Fibroblast of lung (primary cell): ENCODE measurements at regions not wholly inside any gene's neighbourhood (a gene's known extent, or its start where the extent isn't known, plus 50 kb on each side); places are given as distances from the start of the nearest gene placed in this dataset.
"Not testable (repeated sequence)": the region's sequence is repeated elsewhere in the genome, so short reads cannot be mapped to it uniquely, and the experiment has no call there.

ENCODE experiments used
- DNase-seq, 2 donors: peaks; one replicate each; pipeline versions ENCODE4 v3.0.0 to v3.0.0-alpha.2; 2010; ENCODE audit warnings: low read depth in 2 of 2
- H2AFZ ChIP-seq: 2 replicates; pipeline ENCODE4 v1.5.1; 2012; ENCODE audit warnings: low read length, control low read depth, inconsistent platforms
- H3K27ac ChIP-seq: 2 replicates; pipeline ENCODE4 v1.5.1; 2011; ENCODE audit warnings: low read length, control low read depth; ENCODE audit not compliant: insufficient read depth
- H3K27me3 ChIP-seq: 2 replicates; pipeline ENCODE4 v1.5.1; 2011; ENCODE audit warnings: mild to moderate bottlenecking, low read length; ENCODE audit not compliant: control insufficient read depth, insufficient read depth
- H3K36me3 ChIP-seq: 2 replicates; pipeline ENCODE4 v1.5.1; 2011; ENCODE audit warnings: low read length; ENCODE audit not compliant: control insufficient read depth, insufficient read depth
- H3K4me1 ChIP-seq: 2 replicates; pipeline ENCODE4 v1.5.1; 2011; ENCODE audit warnings: low read length; ENCODE audit not compliant: control insufficient read depth, insufficient read depth; ENCODE audit errors: extremely low read depth
- H3K4me2 ChIP-seq: 2 replicates; pipeline ENCODE4 v1.5.1; 2011; ENCODE audit warnings: low read length, control low read depth; ENCODE audit not compliant: insufficient read depth; ENCODE audit errors: extremely low read depth
- H3K4me3 ChIP-seq, 4 experiments: fragments of 200-600 bp in 1 of 4; sonication (generic) in 1 of 4; replicated peaks in 1 of 4; 2 replicates each; pipeline ENCODE4 v1.5.1; 2011 to 2016; ENCODE audit warnings: low read length in 4 of 4, low read depth in 3 of 4, mild to moderate bottlenecking in 3 of 4, control low read depth in 2 of 4, inconsistent platforms in 1 of 4, mixed read lengths in 1 of 4; ENCODE audit not compliant: insufficient read depth in 1 of 4; ENCODE audit errors: control extremely low read depth in 1 of 4
- H3K79me2 ChIP-seq: 2 replicates; pipeline ENCODE4 v1.5.1; 2012; ENCODE audit warnings: mild to moderate bottlenecking, low read length, inconsistent platforms; ENCODE audit not compliant: control insufficient read depth, insufficient read depth
- H3K9ac ChIP-seq: 2 replicates; pipeline ENCODE4 v1.5.1; 2011; ENCODE audit warnings: mild to moderate bottlenecking, low read length, control low read depth; ENCODE audit not compliant: insufficient read depth
- H3K9me3 ChIP-seq: 2 replicates; pipeline ENCODE4 v1.5.1; 2012; ENCODE audit warnings: low read depth, low read length; ENCODE audit not compliant: control insufficient read depth, insufficient read depth
- H4K20me1 ChIP-seq: 2 replicates; pipeline ENCODE4 v1.5.1; 2011; ENCODE audit warnings: low read length; ENCODE audit not compliant: control insufficient read depth, insufficient read depth; ENCODE audit errors: extremely low read depth
- EZH2 ChIP-seq: IDR thresholded peaks from 2 replicates; pipeline ENCODE4 v1.5.1; 2012; ENCODE audit warnings: low read length, control low read depth, mild to moderate bottlenecking; ENCODE audit errors: missing control alignments
- TF ChIP-seq, protein P1 (sequence below), 2 donors: IDR thresholded peaks in 1 of 2; conservative IDR thresholded peaks in 1 of 2; 1 replicate in 1 of 2; 2 replicates in 1 of 2; pipeline ENCODE4 v1.5.1; 2011 to 2012; ENCODE audit warnings: low read length in 2 of 2, control low read depth in 1 of 2, inconsistent platforms in 1 of 2, low read depth in 1 of 2, mild to moderate bottlenecking in 1 of 2

DNA sequence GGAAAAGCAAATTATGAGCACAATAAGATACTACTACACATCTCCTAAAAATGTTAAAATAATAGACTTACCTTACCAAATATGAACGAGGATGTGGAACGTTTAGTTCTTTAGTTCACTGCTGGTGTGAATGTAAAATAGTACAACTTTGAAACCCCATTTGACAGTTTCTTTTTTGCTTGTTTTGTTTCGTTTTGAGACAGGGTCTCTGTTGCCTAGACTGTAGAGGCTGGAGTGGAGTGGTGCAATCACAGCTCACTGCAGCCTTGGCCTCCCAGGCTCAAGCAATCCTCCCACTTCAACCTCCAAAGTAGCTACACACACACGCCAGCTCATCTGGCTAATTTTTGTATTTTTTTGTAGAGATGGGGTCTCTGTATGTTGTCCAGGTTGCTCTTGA lies 136.4 kb upstream of the FAR2 start:
- no peaks in the 10 kb centered on the region for H4K20me1 ChIP-seq
- no peaks in the 10 kb centered on the region for H3K27me3 ChIP-seq
- H3K9me3 ChIP-seq, result no peaks in the 10 kb centered on the region
- no peak overlapping the region for H3K4me2 ChIP-seq
- no peak for DNase-seq
- no peak overlapping the region for H3K4me3 ChIP-seq
- TF ChIP-seq, protein P1, sequence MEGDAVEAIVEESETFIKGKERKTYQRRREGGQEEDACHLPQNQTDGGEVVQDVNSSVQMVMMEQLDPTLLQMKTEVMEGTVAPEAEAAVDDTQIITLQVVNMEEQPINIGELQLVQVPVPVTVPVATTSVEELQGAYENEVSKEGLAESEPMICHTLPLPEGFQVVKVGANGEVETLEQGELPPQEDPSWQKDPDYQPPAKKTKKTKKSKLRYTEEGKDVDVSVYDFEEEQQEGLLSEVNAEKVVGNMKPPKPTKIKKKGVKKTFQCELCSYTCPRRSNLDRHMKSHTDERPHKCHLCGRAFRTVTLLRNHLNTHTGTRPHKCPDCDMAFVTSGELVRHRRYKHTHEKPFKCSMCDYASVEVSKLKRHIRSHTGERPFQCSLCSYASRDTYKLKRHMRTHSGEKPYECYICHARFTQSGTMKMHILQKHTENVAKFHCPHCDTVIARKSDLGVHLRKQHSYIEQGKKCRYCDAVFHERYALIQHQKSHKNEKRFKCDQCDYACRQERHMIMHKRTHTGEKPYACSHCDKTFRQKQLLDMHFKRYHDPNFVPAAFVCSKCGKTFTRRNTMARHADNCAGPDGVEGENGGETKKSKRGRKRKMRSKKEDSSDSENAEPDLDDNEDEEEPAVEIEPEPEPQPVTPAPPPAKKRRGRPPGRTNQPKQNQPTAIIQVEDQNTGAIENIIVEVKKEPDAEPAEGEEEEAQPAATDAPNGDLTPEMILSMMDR (conservative IDR thresholded peaks at IDR 0.05 in 1 of 2, IDR thresholded peaks at IDR 0.05 in 1 of 2; ENCODE audit: low read depth in 1 of 2, low read length in 2 of 2), result no peak
- TF ChIP-seq EZH2, result no peak
- no peak overlapping the region for H2AFZ ChIP-seq
- no peak overlapping the region for H3K27ac ChIP-seq
- H3K36me3 ChIP-seq, result no peaks in the 10 kb centered on the region
- no peak overlapping the region for H3K9ac ChIP-seq
- no peaks in the 10 kb centered on the region for H3K79me2 ChIP-seq
- no peaks in the 10 kb centered on the region for H3K4me1 ChIP-seq

DNA sequence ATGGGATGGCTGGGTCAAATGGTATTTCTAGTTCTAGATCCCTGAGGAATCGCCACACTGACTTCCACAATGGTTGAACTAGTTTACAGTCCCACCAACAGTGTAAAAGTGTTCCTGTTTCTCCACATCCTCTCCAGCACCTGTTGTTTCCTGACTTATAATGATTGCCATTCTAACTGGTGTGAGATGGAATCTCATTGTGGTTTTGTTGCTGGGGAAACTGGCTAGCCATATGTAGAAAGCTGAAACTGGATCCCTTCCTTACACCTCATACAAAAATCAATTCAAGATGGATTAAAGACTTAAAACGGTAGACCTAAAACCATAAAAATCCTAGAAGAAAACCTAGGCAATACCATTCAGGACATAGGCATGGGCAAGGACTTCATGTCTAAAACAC lies 131.5 kb upstream of the FAR2 start:
- H3K27ac ChIP-seq, DNase-seq, H3K4me2 ChIP-seq, H3K27me3 ChIP-seq, H2AFZ ChIP-seq, H3K9ac ChIP-seq, H3K4me3 ChIP-seq, H4K20me1 ChIP-seq, H3K36me3 ChIP-seq, H3K9me3 ChIP-seq, H3K79me2 ChIP-seq, H3K4me1 ChIP-seq: not testable (repeated sequence)

DNA sequence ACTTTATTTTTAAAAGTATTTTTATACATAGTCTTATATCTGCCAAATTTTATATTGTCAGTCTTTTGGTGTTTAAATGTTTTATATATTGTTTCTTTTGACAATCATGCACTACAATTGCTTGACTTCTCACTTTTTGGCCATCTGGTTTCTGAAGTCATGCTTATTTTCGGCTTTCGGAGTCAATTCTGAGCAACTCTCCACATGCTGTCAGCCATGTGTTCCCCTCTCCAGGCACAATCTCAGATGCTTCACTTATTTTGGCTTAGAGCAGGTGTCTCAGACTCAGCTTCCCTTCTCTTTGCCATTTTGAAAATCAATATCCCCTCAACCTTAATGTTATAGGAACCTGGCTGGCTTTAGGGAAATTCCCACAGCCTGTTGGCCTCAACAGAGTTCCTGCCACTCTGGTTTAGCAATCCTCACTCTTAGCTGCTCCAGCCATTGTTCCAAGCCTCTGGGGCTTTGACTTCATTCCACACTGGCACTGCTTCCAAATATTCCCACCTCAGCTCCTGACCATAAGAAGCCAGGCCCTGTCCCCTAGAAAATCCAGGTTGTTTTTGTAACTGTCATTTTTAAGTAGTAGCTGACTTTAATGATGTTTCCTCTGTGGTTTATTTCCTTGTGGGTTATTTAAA lies 125.5 kb upstream of the FAR2 start:
- H3K9me3 ChIP-seq, result no peaks in the 10 kb centered on the region
- H3K27me3 ChIP-seq, result no peaks in the 10 kb centered on the region
- H3K4me2 ChIP-seq, result no peak overlapping the region
- no peak for TF ChIP-seq EZH2
- TF ChIP-seq, protein P1 (conservative IDR thresholded peaks at IDR 0.05 in 1 of 2, IDR thresholded peaks at IDR 0.05 in 1 of 2; ENCODE audit: low read depth in 1 of 2, low read length in 2 of 2), result no peak
- H3K9ac ChIP-seq, result no peak overlapping the region
- no peak overlapping the region for H2AFZ ChIP-seq
- no peak overlapping the region for H3K4me3 ChIP-seq
- no peaks in the 10 kb centered on the region for H4K20me1 ChIP-seq
- no peak for DNase-seq
- H3K27ac ChIP-seq, result no peak overlapping the region
- H3K79me2 ChIP-seq, result no peaks in the 10 kb centered on the region
- no peaks in the 10 kb centered on the region for H3K4me1 ChIP-seq
- H3K36me3 ChIP-seq, result no peaks in the 10 kb centered on the region
